Nephron progenitor cell (in vitro differentiated cells): ENCODE measurements at regions not wholly inside any gene's neighbourhood (a gene's known extent, or its start where the extent isn't known, plus 50 kb on each side); places are given as distances from the start of the nearest gene placed in this dataset.
A peak's percentile ranks its signal among the peaks of the same experiment; 100 is the strongest.

Experiments
- DNase-seq: peaks from one replicate; pipeline ENCODE4 v3.0.0; 2021
- H3K27ac Mint-ChIP-seq: 2 replicates; pipeline ENCODE4 v1.8.0; 2021; ENCODE audit warnings: mild to moderate bottlenecking, moderate library complexity, mixed read lengths
- H3K27me3 Mint-ChIP-seq: 2 replicates; pipeline ENCODE4 v1.8.0; 2021; ENCODE audit warnings: mild to moderate bottlenecking, low read depth, mixed read lengths; ENCODE audit not compliant: poor library complexity
- H3K36me3 Mint-ChIP-seq: 2 replicates; pipeline ENCODE4 v1.8.0; 2021; ENCODE audit warnings: low read depth, mixed read lengths
- H3K4me1 Mint-ChIP-seq: 2 replicates; pipeline ENCODE4 v1.8.0; 2021; ENCODE audit warnings: mixed read lengths
- H3K4me3 Mint-ChIP-seq: 2 replicates; pipeline ENCODE4 v1.8.0; 2021; ENCODE audit warnings: mild to moderate bottlenecking, moderate library complexity, mixed read lengths
- H3K9me3 Mint-ChIP-seq: 2 replicates; pipeline ENCODE4 v1.8.0; 2021; ENCODE audit warnings: mild to moderate bottlenecking, moderate library complexity, mixed read lengths
- CTCF ChIP-seq: fragments of 200-600 bp; sonication (generic); IDR thresholded peaks from 2 replicates; pipeline ENCODE4 v1.5.0; 2021; ENCODE audit warnings: antibody characterized with exemption

GRCh38 chr2:145360129-145360790 lies 840.3 kb upstream of the ZEB2 start:
- Mint-ChIP-seq H3K4me3 (no peak overlapping the region), H3K9me3 (no peaks in the 10 kb centered on the region), H3K27ac (peak overlapping the region; percentile 37), H3K4me1 (no peaks in the 10 kb centered on the region), H3K36me3 (no peaks in the 10 kb centered on the region), H3K27me3 (no peaks in the 10 kb centered on the region)
- TF ChIP-seq CTCF, result no peak
- no peak for DNase-seq

GRCh38 chr2:145359561-145359960 lies 839.6 kb upstream of the ZEB2 start:
- Mint-ChIP-seq H3K4me3 (no peak overlapping the region), H3K27ac (no peak overlapping the region), H3K4me1 (no peaks in the 10 kb centered on the region), H3K9me3 (no peaks in the 10 kb centered on the region), H3K36me3 (no peaks in the 10 kb centered on the region), H3K27me3 (no peaks in the 10 kb centered on the region)
- no peak for TF ChIP-seq CTCF
- DNase-seq, result no peak

- no peaks in the 10 kb centered on the region for H3K36me3 Mint-ChIP-seq
- H3K9me3 Mint-ChIP-seq, result no peaks in the 10 kb centered on the region
- no peak overlapping the region for H3K4me3 Mint-ChIP-seq
- no peak for TF ChIP-seq CTCF
- no peaks in the 10 kb centered on the region for H3K27me3 Mint-ChIP-seq
- H3K4me1 Mint-ChIP-seq, result no peaks in the 10 kb centered on the region
- no peak overlapping the region for H3K27ac Mint-ChIP-seq
- DNase-seq, result no peak
Observed at GRCh38 chr2:145356056-145356455, 836.1 kb upstream of the ZEB2 start.

- Mint-ChIP-seq H3K4me1 (no peaks in the 10 kb centered on the region), H3K27ac (no peak overlapping the region), H3K36me3 (no peaks in the 10 kb centered on the region), H3K27me3 (no peaks in the 10 kb centered on the region), H3K4me3 (no peak overlapping the region), H3K9me3 (no peaks in the 10 kb centered on the region)
- DNase-seq, result no peak
- TF ChIP-seq CTCF, result no peak
Observed at GRCh38 chr2:145352484-145352883, 832.6 kb upstream of the ZEB2 start.

GRCh38 chr2:145351864-145352425 lies 832.0 kb upstream of the ZEB2 start:
- no peak for DNase-seq
- no peaks in the 10 kb centered on the region for H3K36me3 Mint-ChIP-seq
- H3K27me3 Mint-ChIP-seq, result no peaks in the 10 kb centered on the region
- no peak overlapping the region for H3K27ac Mint-ChIP-seq
- H3K9me3 Mint-ChIP-seq, result no peaks in the 10 kb centered on the region
- H3K4me3 Mint-ChIP-seq, result no peak overlapping the region
- TF ChIP-seq CTCF, result no peak
- no peaks in the 10 kb centered on the region for H3K4me1 Mint-ChIP-seq

GRCh38 chr2:145350011-145350410 lies 830.1 kb upstream of the ZEB2 start:
- DNase-seq, result no peak
- H3K36me3 Mint-ChIP-seq, result no peaks in the 10 kb centered on the region

More at GRCh38 chr2:145350011-145350410, 830.1 kb upstream of the ZEB2 start:
- H3K9me3 Mint-ChIP-seq, result no peaks in the 10 kb centered on the region
- no peak overlapping the region for H3K27ac Mint-ChIP-seq
- no peak overlapping the region for H3K4me3 Mint-ChIP-seq
- H3K27me3 Mint-ChIP-seq, result no peaks in the 10 kb centered on the region
- H3K4me1 Mint-ChIP-seq, result no peaks in the 10 kb centered on the region
- TF ChIP-seq CTCF, result no peak
